AG10803 (cell line): ENCODE measurements at regions not wholly inside any gene's neighbourhood (a gene's known extent, or its start where the extent isn't known, plus 50 kb on each side); places are given as distances from the start of the nearest gene placed in this dataset.

Experiments
- DNase-seq: peaks from one replicate; pipeline ENCODE4 v3.0.0; 2010; ENCODE audit warnings: low read depth
- H3K4me3 ChIP-seq: 2 replicates; pipeline ENCODE4 v1.5.1; 2011; ENCODE audit warnings: mild to moderate bottlenecking, low read length, control low read depth
- TF ChIP-seq, protein P1 (sequence below): conservative IDR thresholded peaks from 2 replicates; pipeline ENCODE4 v1.5.1; 2011; ENCODE audit warnings: mild to moderate bottlenecking, low read length, control low read depth, inconsistent platforms

DNA sequence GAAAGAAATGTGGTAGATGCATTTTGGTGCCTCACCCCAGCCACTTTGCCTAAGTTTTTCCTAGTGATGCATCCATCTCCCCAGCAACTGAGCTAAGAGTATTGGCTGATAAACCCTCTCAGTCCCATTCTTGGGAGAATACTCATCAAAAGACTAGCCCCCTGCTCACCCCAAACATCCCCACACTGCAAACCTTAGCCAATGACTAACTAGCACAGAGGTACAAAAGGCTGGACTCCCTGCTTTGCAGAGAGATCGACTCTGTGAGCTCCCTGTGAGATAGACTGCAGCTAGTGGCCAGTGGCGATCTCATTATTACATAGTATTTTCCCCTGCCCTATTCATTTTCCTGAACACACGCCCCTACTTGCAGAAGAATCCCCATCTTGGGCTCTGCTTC, 155.3 kb downstream of the HHIPL2 start:
- TF ChIP-seq, protein P1, sequence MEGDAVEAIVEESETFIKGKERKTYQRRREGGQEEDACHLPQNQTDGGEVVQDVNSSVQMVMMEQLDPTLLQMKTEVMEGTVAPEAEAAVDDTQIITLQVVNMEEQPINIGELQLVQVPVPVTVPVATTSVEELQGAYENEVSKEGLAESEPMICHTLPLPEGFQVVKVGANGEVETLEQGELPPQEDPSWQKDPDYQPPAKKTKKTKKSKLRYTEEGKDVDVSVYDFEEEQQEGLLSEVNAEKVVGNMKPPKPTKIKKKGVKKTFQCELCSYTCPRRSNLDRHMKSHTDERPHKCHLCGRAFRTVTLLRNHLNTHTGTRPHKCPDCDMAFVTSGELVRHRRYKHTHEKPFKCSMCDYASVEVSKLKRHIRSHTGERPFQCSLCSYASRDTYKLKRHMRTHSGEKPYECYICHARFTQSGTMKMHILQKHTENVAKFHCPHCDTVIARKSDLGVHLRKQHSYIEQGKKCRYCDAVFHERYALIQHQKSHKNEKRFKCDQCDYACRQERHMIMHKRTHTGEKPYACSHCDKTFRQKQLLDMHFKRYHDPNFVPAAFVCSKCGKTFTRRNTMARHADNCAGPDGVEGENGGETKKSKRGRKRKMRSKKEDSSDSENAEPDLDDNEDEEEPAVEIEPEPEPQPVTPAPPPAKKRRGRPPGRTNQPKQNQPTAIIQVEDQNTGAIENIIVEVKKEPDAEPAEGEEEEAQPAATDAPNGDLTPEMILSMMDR: no peak
- no peak overlapping the region for H3K4me3 ChIP-seq
- peak; percentile 37 for DNase-seq

DNA sequence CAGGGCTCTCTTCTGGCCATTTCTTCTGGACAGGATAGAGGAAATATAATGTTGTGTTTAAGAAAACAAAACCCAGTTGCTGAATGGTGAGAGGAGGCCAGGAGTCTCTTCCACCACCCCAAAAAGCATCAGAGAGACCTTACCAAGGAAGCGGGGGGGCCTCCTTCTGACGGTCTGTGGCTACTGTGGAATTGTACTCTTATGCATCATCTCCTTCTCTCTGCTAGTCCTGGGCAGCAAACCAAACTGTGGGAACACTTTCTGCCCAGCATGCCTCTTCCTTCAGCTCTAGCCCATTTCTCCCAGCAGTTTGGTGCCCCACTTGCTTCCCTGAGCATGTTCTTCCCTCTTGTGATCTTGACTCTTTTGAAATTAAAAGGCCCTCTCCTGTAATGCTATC, 157.7 kb downstream of the HHIPL2 start:
- no peak overlapping the region for H3K4me3 ChIP-seq
- DNase-seq: peak; percentile 77
- TF ChIP-seq, protein P1: no peak

DNA sequence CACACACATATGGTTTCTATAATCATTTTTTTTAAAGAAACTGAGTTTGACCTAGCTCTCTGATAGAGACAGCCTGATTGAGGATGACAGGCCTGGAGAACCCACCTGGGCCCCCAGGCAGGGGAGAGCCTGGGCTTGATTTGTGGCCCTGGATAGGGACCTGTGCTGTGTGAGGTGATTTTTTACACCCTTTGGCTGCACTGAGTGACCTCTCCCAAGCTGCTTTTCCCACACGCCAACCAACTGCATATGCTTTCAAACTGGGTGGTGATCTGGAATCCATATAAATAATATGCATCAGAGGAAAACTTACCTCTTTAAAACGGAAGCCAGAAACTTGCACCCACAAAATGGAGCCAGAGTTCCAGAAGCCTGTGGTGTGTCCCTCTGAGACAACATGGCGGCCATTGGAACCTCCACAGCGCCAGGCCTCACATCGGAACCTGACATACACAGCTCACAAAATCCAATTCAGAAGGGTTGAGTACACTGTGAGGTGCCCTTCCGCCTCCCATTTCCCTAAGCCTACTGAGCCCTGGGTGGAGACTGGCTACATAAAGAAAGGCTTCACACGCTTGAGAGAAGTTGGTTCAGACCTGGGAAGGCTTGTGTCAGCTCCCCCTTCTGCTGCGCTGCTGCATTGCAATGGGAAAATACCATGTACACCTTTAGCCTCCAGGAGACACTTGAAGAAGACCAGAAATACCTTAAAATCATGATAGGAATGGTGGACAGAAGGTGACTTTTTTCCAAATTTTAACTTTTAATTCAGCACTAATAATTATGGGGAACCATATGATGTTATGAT, 160.7 kb downstream of the HHIPL2 start:
- DNase-seq: no peak
- TF ChIP-seq, protein P1: 0 out of 2 replicates have a peak, but pooled peaks have one; percentile 4
- no peak overlapping the region for H3K4me3 ChIP-seq

DNA sequence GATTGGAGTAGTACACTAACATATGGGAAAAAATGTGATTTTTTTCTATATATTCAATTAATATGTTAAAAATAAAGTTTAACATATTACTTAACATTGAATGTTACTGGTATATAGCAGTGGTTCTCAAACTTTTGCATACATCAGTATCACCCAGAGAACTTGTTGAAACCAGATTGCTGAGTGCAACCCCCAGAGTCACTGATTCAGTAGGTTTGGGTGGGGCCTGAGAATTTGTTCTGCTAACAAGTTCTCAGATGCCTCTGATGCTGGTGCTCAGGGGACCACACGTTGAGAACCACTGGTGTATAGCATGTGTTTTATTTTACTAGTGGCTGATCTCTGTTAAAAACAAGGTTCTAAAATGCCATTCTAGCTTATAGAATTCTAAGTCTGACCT, 161.9 kb downstream of the HHIPL2 start:
- TF ChIP-seq, protein P1: no peak
- H3K4me3 ChIP-seq: no peak overlapping the region
- no peak for DNase-seq

DNA sequence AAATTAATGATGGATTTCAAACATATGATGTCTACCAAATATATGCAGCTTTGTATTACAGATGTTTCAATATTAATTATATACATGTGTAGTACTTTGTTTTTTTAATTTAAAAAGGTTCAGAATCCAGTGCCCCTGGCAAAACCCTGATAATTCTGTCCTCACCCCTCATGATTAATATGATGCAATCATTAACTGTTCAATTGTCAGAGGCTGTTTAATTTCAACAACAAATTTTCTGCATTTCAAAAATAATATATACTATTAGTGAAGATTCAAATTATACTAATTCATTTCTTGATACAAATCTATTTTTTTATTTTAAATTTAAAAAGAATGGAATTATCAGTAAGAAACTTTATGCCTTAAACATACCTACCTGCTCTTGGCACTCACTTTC, 162.6 kb downstream of the HHIPL2 start:
- DNase-seq: no peak
- no peak overlapping the region for H3K4me3 ChIP-seq
- TF ChIP-seq, protein P1: no peak

DNA sequence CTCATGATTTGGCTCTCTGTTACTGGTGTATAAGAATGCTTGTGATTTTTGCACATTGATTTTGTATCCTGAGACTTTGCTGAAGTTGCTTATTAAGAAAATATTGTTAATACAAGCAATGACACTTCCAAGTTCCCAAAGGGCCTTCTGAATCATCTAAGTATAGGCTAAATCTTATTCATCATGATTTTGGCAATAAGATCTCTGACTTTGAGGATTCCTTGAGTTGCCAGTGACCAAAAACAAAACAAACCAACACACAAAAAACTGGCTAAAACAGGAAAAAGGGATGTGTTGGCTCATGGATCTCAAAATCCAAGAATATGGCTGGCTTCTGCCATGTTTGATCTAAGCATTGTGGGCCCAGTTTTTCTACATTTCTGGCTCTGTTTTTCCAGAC, 163.4 kb downstream of the HHIPL2 start:
- H3K4me3 ChIP-seq: no peak overlapping the region
- TF ChIP-seq, protein P1: no peak
- no peak for DNase-seq

DNA sequence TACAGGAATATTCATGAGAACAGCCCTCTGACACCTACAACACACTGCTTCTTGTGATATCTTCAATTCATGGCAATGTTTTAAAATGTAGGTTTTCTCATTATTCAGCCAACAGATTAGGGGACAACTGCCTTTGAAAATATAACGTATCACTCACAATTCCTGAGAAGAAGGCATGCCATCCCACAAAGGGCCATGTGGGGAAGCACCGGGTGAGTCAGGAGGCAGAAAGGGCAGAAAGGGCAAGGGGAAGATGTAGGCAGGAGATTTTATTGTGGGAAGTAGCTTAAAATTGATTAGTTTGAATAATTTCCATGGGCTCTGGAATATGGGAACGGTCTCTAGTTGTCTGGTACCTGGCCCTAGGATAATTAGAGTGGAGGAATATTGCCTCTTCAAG, 165.7 kb downstream of the HHIPL2 start:
- no peak overlapping the region for H3K4me3 ChIP-seq
- no peak for DNase-seq
- TF ChIP-seq, protein P1: no peak
